ACHN (cell line): ENCODE measurements at regions not wholly inside any gene's neighbourhood (a gene's known extent, or its start where the extent isn't known, plus 50 kb on each side); places are given as distances from the start of the nearest gene placed in this dataset.

Experiments used
- DNase-seq: peaks from one replicate; pipeline ENCODE4 v3.0.0-alpha.2; 2015
- in situ Hi-C: cut with HindIII; loops from 2 replicates; pipeline ENCODE4 v1.10.0; 2017; ENCODE audit warnings: low sequenced_read_pairs, low pct_ligation_motif_present, low pct_unique_long_range_greater_than_20kb

DNA sequence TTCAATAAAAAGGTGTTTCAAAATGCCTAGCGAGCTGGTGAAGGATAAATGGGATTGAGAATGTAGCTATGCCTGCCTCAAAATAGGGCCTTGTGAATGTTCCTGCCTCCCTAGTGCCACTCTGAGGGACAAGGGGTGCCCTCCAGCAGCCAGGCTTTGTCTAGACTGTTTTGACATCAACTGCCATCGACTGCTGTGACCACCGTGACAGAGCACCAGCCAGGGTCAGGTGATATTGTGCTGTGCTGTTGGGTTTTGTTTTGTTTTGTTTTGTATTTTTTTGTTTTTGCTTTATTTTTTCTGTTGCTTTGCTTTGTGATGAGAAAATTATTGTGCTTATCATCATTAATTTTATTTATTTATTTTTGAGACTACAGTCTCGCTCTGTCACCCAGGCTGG is 144.8 kb downstream of the SMAD6 start:
- DNase-seq: no peak
- in situ Hi-C loops: no loop called here

DNA sequence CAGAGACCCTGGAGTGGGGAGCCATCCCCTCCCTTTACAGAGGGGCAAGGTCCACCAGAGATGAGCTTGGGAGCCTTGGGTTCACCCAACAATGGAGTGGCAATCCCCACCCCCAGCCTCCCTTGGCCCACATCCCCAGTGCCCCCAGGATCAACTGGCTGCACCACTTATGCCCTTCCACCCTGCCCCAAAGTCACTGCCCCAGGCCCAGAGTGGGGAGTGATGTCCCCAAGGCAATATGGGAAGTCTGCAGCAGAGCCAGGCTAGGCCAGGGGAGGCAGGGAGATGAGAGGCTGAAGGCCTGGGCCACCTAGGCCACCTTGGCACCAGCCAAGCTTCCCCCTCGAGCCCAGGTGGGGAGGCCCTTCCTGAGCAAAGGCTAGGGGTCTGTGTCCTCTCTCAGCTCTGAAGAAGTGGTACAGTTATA is 145.5 kb downstream of the SMAD6 start:
- DNase-seq: no peak
- in situ Hi-C loops: no loop called here

DNA sequence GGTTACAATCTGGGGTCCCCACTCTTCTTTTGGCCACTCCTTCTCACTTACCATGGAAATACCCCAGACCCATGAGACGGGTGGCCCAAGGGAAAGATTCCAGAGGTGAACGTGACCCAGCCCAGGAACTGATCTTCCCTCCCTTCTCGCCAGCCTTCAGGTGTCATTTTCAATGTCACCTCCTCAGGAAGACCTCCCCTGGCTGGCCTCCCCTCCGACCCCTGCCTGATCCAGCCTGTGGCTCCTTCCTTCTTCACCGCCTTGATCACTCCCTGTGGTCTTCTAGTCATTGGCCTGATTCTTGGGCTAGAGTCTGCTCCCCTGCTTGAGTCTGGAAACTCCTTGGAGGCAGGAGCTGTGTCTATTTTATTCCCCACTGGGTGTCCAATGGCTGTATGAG is 146.1 kb downstream of the SMAD6 start:
- DNase-seq: no peak
- in situ Hi-C loops: no loop called here

DNA sequence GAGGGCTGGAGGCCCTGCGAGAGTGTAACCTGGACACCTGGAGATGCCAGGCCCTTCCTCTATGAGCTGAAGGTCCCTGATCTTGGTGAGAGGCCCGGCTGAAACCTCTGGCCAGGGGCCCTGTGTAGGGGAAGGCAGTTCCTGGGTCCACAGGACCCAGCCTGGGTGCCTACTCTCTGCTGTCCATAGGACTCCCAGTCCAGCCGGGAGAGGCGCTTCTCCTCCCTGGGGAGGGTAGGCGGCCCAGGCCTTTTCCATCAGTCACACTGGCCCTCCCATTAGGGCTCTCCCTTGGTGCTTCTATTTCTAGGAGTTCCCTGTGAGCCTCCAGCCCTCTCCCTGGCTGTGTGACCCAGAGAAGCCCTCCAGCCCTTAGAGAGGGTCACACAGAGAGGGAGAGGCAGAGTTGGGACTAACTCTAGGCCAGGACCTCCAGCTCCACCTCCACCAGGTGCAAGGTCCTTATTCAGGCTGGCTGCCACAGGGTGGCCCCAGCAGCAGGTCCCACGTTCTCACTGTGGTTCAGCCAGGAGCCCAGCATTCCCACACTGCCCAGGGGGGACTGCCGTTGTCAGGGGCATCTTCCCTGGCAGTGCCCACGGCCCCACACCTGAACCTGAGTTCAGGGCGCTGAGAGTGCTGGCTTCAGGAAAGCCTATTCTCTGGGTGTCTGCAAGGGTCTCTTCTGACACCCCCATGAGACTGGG is 146.8 kb downstream of the SMAD6 start:
- in situ Hi-C loops: no loop called here
- no peak for DNase-seq

DNA sequence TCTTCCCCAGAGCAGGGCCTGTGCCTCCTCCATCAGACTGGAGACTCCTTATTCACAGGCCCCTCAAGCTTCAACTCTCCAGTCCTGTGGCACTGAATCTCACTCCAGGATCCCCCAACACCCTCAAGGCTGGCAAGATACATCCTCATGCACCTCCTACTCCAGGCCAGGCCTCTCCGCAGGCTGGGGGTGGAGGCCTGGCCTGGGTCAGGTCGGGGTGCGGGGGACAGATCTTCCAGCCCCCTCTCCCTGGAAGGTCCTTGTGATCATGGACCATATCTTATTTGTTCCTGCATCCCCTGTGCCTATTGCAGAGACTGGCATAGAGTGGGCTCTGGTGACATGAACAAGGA is 147.3 kb downstream of the SMAD6 start:
- no peak for DNase-seq
- in situ Hi-C loops: no loop called here

DNA sequence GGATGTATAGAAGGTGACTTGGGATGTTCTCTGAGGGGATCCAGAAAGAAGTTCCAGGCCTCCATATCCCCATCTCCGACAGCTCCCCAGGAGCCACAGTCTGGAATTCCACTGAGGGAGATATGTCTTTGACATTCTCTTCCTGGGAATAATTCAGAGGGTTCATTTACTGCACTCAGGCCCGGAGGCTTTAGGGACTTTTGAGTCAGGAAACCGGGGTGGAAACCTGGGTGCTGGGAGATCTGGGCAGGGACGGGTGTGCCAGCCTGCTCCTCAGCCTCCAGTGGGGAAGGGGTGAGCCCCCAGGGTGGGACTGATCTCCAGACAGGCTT is 147.7 kb downstream of the SMAD6 start:
- in situ Hi-C loops: no loop called here
- DNase-seq: no peak

DNA sequence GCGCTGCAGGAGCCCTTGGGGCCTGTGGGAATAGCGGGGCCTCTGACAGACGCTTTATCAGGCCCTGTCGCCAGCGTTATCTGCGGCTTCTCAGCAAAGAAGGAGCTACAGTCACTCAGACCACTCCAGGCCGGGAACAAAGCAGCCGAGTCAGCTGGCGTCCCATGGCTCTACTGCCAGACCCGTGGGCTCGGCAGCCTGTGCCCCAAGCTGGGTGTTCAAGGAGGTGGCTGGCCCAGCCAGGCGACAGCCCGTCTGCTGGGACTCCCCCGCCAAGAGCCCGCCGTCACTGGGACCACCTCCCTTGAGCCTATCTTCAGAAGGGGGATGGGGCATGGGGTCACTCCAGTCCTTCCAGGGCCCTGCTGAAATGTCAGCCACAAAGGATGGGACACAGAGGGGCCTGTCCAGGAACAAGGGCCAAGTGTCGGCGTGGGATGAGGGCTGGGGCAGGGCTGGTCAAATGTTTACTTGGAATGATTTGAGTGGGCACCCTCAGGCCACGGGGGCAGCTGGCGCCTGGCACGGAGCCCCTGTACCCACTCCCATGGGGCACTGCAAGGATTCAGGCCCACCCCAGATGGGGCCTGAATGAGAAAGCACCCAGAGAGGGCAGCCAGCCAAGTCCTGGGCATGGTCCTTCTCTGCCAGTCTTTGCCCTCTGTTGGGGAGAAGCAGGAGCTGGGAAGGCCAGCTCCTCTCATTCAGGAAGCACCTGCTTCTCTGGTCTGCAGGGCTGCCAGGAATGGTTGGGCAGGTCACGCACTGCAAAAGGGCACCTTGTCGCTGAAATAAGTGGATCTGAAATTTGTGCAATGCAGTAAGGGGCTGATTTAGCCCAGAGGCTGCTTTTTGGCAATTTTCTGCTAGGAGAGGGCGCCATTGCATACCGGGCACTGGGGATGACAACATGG is 148.3 kb downstream of the SMAD6 start:
- DNase-seq: no peak
- in situ Hi-C loops: no loop called here

DNA sequence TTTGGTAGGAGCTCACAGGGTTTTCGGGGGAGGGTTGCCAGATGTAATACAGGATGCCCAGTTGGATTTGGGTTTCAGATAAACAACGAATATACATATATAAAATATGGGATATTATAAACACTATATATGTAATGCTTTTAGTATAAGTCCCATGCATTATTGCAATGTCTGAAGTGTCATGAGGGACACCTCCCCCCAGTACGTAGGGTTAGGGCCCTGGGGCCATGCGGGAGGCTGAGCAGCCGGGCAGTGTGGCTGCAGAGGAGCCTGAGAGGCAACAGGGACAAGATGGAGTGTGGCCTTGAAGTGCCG is 148.9 kb downstream of the SMAD6 start:
- in situ Hi-C loops: no loop called here
- DNase-seq: no peak

DNA sequence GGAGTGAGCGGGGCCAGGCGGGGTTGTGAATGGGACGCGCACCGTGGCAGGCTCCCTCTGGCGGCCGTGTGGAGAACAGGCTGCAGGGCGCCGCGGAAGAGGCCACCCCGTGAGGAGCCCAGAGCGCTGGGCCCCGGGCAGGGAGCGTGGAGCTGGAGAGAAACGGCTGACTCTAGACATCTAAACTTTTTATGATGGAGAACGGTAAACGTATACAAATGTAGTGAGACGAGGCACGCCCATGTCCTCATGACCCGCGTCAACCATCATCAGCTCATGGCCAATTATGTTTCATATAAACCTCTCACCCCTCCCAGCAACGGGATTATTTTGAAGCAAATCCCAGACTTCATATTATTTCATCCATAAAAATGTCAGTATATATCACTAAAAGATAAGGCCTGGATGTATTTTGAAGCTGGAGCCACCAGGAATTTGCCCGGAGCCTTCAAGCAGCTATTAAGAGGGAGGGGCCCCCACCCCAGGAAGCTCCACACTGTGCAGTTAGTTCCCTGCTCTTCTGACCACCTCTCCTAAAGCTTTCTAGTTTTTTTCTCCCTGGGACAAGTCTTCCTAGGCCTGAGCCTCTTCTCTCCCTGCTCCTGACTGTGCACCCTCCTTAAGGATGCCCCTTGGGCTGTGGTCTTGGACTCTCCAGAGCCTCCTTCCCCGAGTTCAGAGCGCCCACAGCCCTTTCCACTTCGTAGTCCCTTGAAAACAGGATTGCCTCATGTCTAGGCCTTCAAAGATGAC is 149.5 kb downstream of the SMAD6 start:
- in situ Hi-C loops: no loop called here
- peak; percentile 75 for DNase-seq

DNA sequence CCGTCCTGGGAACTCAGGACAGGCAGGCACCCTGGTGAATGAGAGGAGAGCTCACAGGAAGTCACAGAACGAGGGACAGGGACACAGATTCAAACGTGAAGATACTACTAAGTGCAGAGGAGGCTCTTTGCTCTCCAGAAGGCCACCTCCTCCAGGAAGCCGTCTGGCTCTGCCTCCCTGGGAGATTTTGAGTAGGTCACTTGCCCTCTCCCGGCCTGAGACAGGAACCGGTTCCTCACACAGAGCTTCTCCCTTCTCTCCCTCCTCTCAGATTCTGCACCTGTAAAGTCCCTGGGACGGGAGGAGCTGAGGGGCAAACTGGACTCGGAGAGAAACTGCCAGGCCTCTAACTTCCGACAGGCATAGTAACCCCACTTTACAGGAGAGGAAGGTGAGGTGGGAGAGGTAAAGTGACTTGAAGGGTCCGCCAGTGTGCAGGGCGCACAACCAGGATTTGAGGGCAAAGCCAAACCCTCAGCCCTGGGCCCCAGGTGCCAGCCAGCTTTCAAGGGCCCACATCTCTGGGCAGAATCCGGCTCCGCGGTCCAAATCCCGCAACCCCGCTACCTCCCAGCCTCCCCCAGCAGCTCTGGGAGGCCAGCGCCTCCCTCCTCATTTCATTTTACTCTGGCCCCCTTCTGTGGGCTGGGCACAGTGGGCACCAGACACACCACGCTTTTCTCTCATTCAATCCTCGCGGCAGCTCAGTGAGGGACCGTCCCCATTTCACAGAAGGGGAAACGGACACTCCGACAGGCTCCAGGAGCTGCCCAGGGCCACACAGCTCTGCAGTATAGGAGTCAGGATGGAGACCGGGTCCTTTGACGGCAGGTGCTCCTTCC is 150.2 kb downstream of the SMAD6 start:
- in situ Hi-C loops: no loop called here
- DNase-seq: no peak

DNA sequence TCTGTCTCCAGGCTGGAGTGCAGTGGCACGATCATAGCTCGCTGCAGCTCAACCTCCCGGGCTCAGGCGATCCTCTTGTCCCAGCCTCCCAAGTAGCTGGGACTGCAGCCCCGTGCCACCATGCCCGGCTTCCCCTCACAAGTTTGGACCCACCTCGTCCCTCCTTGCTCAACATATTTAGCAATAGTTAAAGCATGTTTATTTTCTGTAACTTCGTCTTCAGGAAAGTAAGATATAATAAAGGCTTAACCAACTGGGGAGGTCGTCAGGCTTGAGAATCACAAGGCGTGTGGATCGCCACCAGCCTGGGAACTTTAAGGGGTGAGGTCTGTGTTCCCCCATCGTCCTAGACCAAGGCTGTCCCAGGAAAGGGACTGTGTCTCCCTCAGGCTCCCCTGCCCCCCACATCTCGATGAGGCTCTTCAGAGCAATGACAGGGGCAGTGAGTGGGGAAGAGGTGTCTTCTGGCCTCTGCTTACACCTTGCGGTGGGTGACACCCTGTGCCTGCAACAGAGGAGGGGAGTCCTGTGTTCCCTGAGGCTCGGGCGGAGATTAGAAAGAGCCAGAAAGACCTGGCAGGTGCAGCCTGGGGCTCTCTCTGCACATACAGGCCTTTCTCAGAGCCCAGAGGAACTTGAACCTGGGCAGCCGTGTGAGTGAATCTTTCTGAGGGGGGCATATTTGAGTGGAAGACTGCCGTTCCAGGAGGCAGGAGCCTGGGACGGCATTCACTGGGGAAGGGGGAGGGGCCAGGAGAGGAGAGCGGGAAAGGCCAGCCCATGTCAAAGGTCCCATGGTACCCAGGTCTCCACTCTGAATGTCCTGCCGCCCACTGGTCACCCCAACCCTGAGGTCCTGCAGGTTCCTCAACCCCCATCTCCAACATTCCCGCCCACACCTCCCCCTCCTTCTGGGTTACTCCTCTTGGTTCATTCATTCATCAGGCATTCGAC is 152.3 kb downstream of the SMAD6 start:
- in situ Hi-C loops: no loop called here
- DNase-seq: no peak

DNA sequence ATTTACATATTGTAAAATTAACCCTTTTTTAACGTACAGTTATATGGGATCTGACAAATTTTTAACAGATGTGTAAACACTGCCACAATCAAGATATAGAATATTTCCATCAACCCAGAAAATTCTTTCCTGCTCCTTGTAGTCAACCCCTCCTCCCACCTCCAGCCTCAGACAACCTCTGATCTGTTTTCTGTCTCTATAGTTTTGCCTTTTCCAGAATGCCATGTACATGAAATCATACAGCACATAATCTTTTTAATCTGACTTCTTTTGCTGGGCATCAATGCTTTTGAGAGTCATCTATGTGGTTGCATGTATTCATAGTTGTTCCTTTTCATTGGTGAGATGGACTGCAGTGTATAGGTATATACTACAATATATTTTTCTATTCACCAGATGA is 153.0 kb downstream of the SMAD6 start:
- in situ Hi-C loops: no loop called here
- no peak for DNase-seq

DNA sequence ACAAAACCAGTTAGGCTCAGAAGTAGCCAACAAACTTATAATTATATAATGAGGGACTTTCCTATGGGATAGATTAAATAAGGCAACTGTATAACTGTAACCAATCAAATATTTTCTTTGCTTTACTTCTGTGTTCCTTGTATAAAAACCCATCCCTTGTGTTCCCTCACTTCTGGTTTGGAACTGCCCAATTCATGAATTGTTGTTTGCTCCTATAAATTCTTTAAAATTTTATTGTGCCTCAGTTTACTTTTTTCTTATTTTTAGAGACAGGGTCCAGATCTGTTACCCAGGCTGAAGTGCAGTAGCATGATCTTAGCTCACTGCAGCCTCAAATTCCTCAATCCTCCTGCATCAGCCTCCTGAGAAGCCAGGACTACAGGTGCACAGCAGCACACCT is 155.7 kb downstream of the SMAD6 start:
- in situ Hi-C loops: no loop called here
- DNase-seq: no peak

DNA sequence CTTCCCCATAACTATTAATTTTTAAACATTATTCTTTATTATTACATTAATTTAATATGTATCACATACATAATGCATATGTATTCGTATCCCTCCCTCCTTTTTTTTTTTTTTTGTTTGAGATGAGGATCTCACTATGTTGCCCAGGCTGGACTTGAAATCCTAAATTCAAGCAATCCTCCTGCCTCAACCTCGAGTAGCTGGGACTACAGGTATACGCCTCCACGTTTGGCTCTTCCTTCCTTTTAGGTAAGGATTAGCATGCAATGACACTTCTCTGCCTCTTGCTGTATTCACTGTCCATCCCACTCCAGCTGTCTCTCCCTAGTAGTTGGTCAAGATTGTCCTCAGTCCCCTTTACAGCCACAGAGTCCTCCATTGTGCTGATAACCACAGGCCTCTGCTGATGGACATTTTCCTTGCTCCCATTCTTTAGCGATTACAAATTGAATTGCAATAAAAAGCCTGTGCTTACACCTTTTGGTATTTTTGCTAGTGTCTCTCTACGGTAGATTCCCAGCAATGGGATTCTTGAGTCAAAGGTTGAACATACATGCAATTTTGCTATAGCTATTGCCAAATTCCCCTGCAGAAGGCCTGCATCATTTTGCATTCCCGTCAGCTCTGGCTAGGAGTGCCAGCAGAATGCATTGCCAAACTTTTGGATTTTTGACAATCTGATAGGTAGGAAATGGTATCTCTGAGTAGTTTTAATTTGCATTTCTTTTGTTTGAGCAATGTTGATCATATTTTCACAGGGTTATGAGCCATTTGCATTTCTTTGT is 156.6 kb downstream of the SMAD6 start:
- DNase-seq: no peak
- in situ Hi-C loops: no loop called here

DNA sequence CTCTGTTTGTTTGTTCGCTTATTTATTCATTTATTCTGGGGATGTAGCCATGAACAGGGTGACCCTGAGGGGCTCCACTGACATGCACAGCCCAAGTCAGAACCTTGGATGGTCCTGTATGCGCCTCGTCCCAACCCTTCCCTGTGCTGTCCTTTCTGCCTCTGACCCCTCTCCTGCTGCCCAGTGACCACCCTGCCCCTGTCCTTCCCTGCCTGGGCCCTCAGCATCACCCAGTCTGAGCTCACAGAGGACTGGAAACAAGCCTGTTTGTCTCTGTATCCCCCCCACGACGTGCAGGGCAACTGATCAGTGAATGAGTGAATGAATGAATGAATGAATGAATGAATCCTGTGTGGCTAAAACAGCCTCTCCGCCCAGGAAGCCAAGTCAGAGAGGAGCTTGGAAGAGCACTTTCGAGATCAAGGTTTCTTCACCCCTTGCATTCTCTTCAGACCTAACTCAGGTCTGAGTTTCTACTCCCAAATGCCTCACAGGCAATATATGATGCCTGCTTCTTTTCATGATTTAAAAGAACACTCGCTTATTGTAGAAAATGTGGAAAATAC is 157.7 kb downstream of the SMAD6 start:
- no peak for DNase-seq
- in situ Hi-C loops: no loop called here

DNA sequence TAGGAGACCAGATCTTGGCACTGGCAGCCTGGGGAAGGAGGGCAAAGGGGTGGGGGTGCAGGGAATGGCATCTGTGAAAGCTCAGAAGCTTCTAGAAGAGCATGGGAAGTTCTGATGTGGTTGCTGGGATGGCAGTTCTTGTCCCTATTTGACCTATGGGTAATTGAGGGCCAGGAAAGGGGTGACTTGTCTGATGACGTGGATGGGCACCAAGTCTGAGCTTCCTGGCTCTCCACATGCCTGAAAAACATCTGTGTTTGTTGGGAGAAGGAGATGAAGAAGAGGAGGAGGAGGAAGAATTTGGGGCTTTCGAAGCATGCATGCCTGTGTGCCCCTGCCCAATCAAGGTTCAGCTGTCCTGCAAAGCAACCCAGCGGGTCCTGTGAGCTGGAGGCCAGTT is 158.8 kb downstream of the SMAD6 start:
- in situ Hi-C loops: no loop called here
- no peak for DNase-seq
